H9 (cell line): ENCODE measurements at regions not wholly inside any gene's neighbourhood (a gene's known extent, or its start where the extent isn't known, plus 50 kb on each side); places are given as distances from the start of the nearest gene placed in this dataset.

Experiments
- DNase-seq: peaks from one replicate; pipeline ENCODE4 v3.0.0-alpha.2; 2017
- H2AFZ ChIP-seq: one replicate; pipeline ENCODE4 v1.6.1; 2013; ENCODE audit warnings: mild to moderate bottlenecking, low read length, control low read depth, moderate library complexity
- H2AK5ac ChIP-seq: 2 replicates; pipeline ENCODE4 v1.6.1; 2013; ENCODE audit warnings: low read length, control low read depth, mixed read lengths; ENCODE audit not compliant: insufficient read length
- H2BK120ac ChIP-seq: one replicate; pipeline ENCODE4 v1.6.1; 2013; ENCODE audit warnings: low read depth, mild to moderate bottlenecking, low read length, control low read depth, inconsistent platforms; ENCODE audit not compliant: poor library complexity, severe bottlenecking
- H2BK12ac ChIP-seq: 2 replicates; pipeline ENCODE4 v1.6.1; 2013; ENCODE audit warnings: low read length, control low read depth, mixed read lengths, low read depth; ENCODE audit not compliant: insufficient read length
- H2BK15ac ChIP-seq: 2 replicates; pipeline ENCODE4 v1.6.1; 2013; ENCODE audit warnings: low read depth, low read length, control low read depth
- H2BK20ac ChIP-seq: one replicate; pipeline ENCODE4 v1.6.1; 2013; ENCODE audit warnings: low read depth, mild to moderate bottlenecking, low read length, control low read depth, inconsistent platforms; ENCODE audit not compliant: poor library complexity, severe bottlenecking
- H2BK5ac ChIP-seq: 2 replicates; pipeline ENCODE4 v1.6.1; 2013; ENCODE audit warnings: low read length, control low read depth, mixed read lengths; ENCODE audit not compliant: insufficient read length
- H3K14ac ChIP-seq: 2 replicates; pipeline ENCODE4 v1.6.1; 2013; ENCODE audit warnings: low read length, control low read depth; ENCODE audit not compliant: insufficient read depth
- H3K18ac ChIP-seq: 2 replicates; pipeline ENCODE4 v1.6.1; 2013; ENCODE audit warnings: low read depth, mild to moderate bottlenecking, mixed read lengths, low read length, control low read depth; ENCODE audit not compliant: insufficient read length
- H3K23ac ChIP-seq: 2 replicates; pipeline ENCODE4 v1.6.1; 2013; ENCODE audit warnings: low read length, control low read depth, mixed read lengths, low read depth; ENCODE audit not compliant: insufficient read length
- H3K23me2 ChIP-seq: 2 replicates; pipeline ENCODE4 v1.6.1; 2013; ENCODE audit warnings: low read depth, mild to moderate bottlenecking, mixed read lengths, low read length, control low read depth; ENCODE audit not compliant: insufficient read length, poor library complexity, severe bottlenecking
- H3K27ac ChIP-seq: 2 replicates; pipeline ENCODE4 v1.5.1; 2013; ENCODE audit warnings: low read length, control low read depth, mixed read lengths, low read depth; ENCODE audit not compliant: insufficient read length
- H3K27me3 ChIP-seq: 2 replicates; pipeline ENCODE4 v1.6.1; 2013; ENCODE audit warnings: low read length, control low read depth, inconsistent platforms; ENCODE audit not compliant: insufficient read depth
- H3K4ac ChIP-seq: 2 replicates; pipeline ENCODE4 v1.6.1; 2013; ENCODE audit warnings: low read depth, mild to moderate bottlenecking, control low read depth, inconsistent platforms, low read length, moderate library complexity
- H3K4me1 ChIP-seq: 2 replicates; pipeline ENCODE4 v1.6.1; 2013; ENCODE audit warnings: low read length, control low read depth, inconsistent platforms; ENCODE audit not compliant: insufficient read depth
- H3K4me2 ChIP-seq: 2 replicates; pipeline ENCODE4 v1.6.1; 2013; ENCODE audit warnings: low read length, control low read depth, mixed read lengths; ENCODE audit not compliant: insufficient read length, insufficient read depth
- H3K56ac ChIP-seq: 2 replicates; pipeline ENCODE4 v1.6.1; 2013; ENCODE audit warnings: low read depth, mild to moderate bottlenecking, mixed read lengths, low read length, control low read depth; ENCODE audit not compliant: insufficient read length
- H3K79me1 ChIP-seq: 2 replicates; pipeline ENCODE4 v1.6.1; 2013; ENCODE audit warnings: low read depth, mild to moderate bottlenecking, moderate library complexity, low read length, control low read depth, inconsistent platforms; ENCODE audit not compliant: insufficient read depth, poor library complexity, severe bottlenecking
- H3K79me2 ChIP-seq: 2 replicates; pipeline ENCODE4 v1.6.1; 2013; ENCODE audit warnings: low read length, control low read depth, inconsistent platforms; ENCODE audit not compliant: insufficient read depth
- H3K9ac ChIP-seq: 2 replicates; pipeline ENCODE4 v1.6.1; 2013; ENCODE audit warnings: low read length, control low read depth, mixed read lengths; ENCODE audit not compliant: insufficient read length; ENCODE audit errors: extremely low read depth
- H3K9me3 ChIP-seq: one replicate; pipeline ENCODE4 v1.6.1; 2013; ENCODE audit warnings: low read depth, low read length, inconsistent platforms; ENCODE audit not compliant: control insufficient read depth
- H3T11ph ChIP-seq: one replicate; pipeline ENCODE4 v1.6.1; 2013; ENCODE audit warnings: mild to moderate bottlenecking, low read length, control low read depth, inconsistent platforms
- H4K20me1 ChIP-seq: one replicate; pipeline ENCODE4 v1.6.1; 2013; ENCODE audit not compliant: control insufficient read depth, insufficient read length, insufficient read depth
- H4K5ac ChIP-seq: 2 replicates; pipeline ENCODE4 v1.6.1; 2013; ENCODE audit warnings: low read depth, mild to moderate bottlenecking, mixed read lengths, low read length, control low read depth; ENCODE audit not compliant: insufficient read length
- H4K8ac ChIP-seq: replicated peaks from 2 replicates; pipeline ENCODE4 v1.6.1; 2013; ENCODE audit warnings: low read length, control low read depth, mixed read lengths, low read depth; ENCODE audit not compliant: insufficient read length
- H4K91ac ChIP-seq: 2 replicates; pipeline ENCODE4 v1.6.1; 2013; ENCODE audit warnings: low read depth, mild to moderate bottlenecking, moderate library complexity, mixed read lengths, low read length, control low read depth; ENCODE audit not compliant: insufficient read length
- H3K27ac Mint-ChIP-seq, 3 experiments: 2 replicates in 2 of 3; 3 replicates in 1 of 3; pipeline ENCODE4 v1.8.0; 2020 to 2021; ENCODE audit warnings: mixed read lengths in 3 of 3, mild to moderate bottlenecking in 1 of 3, moderate library complexity in 1 of 3
- H3K27me3 Mint-ChIP-seq: 2 replicates; pipeline ENCODE4 v1.8.0; 2021; ENCODE audit warnings: low read depth, mild to moderate bottlenecking, moderate library complexity, mixed read lengths
- H3K36me3 Mint-ChIP-seq, 3 experiments: 2 replicates in 2 of 3; 3 replicates in 1 of 3; pipeline ENCODE4 v1.8.0; 2020 to 2021; ENCODE audit warnings: low read depth in 3 of 3, mixed read lengths in 3 of 3; ENCODE audit not compliant: insufficient read depth in 1 of 3
- H3K4me1 Mint-ChIP-seq, 2 experiments: 2 replicates each; pipeline ENCODE4 v1.8.0; 2020; ENCODE audit warnings: mixed read lengths in 2 of 2
- H3K4me3 Mint-ChIP-seq, 2 experiments: 2 replicates in 1 of 2; 3 replicates in 1 of 2; pipeline ENCODE4 v1.8.0; 2020 to 2021; ENCODE audit warnings: mild to moderate bottlenecking in 2 of 2, mixed read lengths in 2 of 2, moderate library complexity in 1 of 2
- H3K9me3 Mint-ChIP-seq, 2 experiments: 2 replicates in 1 of 2; 3 replicates in 1 of 2; pipeline ENCODE4 v1.8.0; 2020; ENCODE audit warnings: mild to moderate bottlenecking in 2 of 2, mixed read lengths in 2 of 2, moderate library complexity in 1 of 2
- CTCF ChIP-seq: fragments of 200-600 bp; sonication (generic); conservative IDR thresholded peaks from 3 replicates; pipeline ENCODE4 v1.8.0; 2021; ENCODE audit warnings: antibody characterized with exemption, mild to moderate bottlenecking
- whole genome bisulfite sequencing: extraction: QIAGEN DNeasy Blood & Tissue Kit; methylation state at CpG from one replicate; pipeline ENCODE4 v1.1.7; 2013; ENCODE audit warnings: missing lambda C conversion rate, low lambda C conversion rate, mixed read lengths; ENCODE audit not compliant: insufficient read length; ENCODE audit errors: extremely low coverage; 5-methylcytosine and 5-hydroxymethylcytosine counted together

DNA sequence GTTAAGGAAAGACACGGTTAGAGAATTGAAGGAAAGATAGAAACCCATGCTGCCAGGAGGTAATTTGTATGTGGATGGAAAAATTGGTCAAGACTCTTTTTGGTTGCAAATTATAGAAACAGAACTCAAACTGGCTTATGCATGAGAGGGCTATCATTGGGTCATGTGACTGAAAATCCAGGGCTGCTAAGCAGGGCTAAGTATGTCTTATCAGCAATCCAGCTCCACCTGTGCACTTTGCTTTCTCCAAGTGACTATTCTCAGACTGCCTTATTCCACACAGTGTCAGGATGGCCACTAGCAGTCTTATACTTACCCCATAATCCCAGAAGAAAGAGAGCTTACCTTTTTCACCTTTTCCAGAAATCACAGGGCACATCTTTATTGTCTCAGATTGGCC lies 113.5 kb downstream of the CBLN1 start:
- Histone ChIP-seq H3K9ac (no peak overlapping the region), H3K79me2 (no peaks in the 10 kb centered on the region), H2BK120ac (no peak overlapping the region), H4K91ac (no peak overlapping the region), H2BK5ac (no peak overlapping the region), H3K9me3 (no peaks in the 10 kb centered on the region), H2AK5ac (no peak overlapping the region), H4K8ac (no peak overlapping the region), H4K5ac (no peak overlapping the region), H3K56ac (no peak overlapping the region), H3K27me3 (no peaks in the 10 kb centered on the region), H3K23ac (no peak overlapping the region), H3K4me2 (no peak overlapping the region), H3K27ac (no peak overlapping the region), H2BK12ac (no peak overlapping the region), H3K23me2 (no peaks in the 10 kb centered on the region), H2AFZ (no peak overlapping the region), H3K4ac (no peak overlapping the region), H3K18ac (no peak overlapping the region), H3K4me1 (no peaks in the 10 kb centered on the region; the same call in 1 of the 2 replicates), H3T11ph (no peak overlapping the region), H2BK20ac (no peak overlapping the region), H4K20me1 (peaks cover 2% of the 10 kb centered on the region), H2BK15ac (no peak overlapping the region), H3K14ac (no peak overlapping the region), H3K79me1 (no peaks in the 10 kb centered on the region)
- no peak for DNase-seq
- H3K4me3 Mint-ChIP-seq, result no peak overlapping the region
- whole genome bisulfite sequencing, result no CpG with 5 or more reads among the region's 1 CpG
- no peak overlapping the region for H3K27ac Mint-ChIP-seq
- H3K27me3 Mint-ChIP-seq, result peaks cover 8% of the 10 kb centered on the region
- no peak for TF ChIP-seq CTCF
- peaks cover 22 to 25% of the 10 kb centered on the region in 2 experiments for H3K4me1 Mint-ChIP-seq
- no peaks in the 10 kb centered on the region for H3K9me3 Mint-ChIP-seq
- no peaks in the 10 kb centered on the region for H3K36me3 Mint-ChIP-seq
